ENCODE measurements at regions not wholly inside any gene's neighbourhood (a gene's known extent, or its start where the extent isn't known, plus 50 kb on each side); places are given as distances from the start of the nearest gene placed in this dataset.

DNA sequence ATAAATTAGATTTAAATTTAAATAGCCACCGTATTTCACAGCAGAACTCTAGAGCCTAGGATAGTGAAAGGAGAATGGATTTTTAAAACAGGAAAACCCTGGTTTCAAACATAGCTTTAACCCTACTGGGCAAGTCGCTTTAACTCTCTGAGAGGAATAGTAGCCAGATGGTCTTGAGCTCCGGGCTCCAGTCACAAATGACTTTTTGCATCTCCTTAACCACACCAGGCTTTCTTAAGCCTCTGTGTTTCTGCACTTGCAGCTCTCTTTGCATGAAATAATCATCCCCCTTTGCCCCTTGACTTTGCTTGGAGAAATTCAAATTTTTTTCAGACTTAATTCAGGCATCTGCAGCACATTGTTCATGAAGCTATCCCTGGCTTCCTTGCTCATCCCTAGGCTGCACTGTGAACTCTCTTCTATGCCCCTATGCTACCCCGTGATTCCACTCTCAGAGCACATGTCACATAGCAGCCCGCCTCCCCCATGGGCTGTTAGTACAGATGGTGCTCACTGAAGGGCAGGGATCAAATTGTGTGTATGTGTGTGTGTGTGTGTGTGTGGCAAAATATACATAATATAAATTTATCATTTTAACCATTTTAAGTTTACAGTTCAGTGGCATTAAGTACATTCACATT, 68.8 kb upstream of the DAB1 start:
- TF ChIP-seq, protein P1, sequence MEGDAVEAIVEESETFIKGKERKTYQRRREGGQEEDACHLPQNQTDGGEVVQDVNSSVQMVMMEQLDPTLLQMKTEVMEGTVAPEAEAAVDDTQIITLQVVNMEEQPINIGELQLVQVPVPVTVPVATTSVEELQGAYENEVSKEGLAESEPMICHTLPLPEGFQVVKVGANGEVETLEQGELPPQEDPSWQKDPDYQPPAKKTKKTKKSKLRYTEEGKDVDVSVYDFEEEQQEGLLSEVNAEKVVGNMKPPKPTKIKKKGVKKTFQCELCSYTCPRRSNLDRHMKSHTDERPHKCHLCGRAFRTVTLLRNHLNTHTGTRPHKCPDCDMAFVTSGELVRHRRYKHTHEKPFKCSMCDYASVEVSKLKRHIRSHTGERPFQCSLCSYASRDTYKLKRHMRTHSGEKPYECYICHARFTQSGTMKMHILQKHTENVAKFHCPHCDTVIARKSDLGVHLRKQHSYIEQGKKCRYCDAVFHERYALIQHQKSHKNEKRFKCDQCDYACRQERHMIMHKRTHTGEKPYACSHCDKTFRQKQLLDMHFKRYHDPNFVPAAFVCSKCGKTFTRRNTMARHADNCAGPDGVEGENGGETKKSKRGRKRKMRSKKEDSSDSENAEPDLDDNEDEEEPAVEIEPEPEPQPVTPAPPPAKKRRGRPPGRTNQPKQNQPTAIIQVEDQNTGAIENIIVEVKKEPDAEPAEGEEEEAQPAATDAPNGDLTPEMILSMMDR (IDR thresholded peaks at IDR 0.05), result no peak

DNA sequence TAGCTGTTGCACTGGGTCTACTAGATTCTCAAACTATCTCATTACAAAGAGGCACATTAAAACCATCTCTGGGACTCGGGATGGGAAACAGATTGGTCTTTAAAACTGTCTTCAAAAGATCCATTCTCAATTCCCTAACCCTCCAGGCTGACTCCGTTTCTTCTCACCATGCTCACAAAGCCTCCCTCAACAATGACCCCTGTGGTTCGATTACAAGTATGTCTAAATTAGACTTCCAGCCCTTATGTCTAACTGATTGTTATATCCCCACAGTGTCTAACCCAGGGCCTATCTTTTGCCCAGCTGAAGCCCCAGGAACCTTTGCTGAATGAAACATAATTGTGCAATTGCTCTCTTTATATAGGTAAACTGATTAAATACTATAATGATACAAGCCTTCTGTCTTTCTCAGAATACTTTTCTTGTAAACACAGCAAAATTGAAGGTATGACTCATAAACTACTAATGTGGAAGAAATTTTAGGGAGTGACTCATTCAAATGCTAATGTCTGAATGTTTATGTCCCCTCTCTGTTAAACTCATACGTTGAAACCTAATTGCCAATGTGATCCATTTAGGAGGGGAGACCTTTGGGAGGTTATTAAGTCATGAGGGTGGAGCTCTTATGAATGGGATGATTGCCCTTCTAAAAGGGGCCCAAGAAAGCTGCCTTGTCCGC, 65.6 kb upstream of the DAB1 start:
- TF ChIP-seq, protein P1 (IDR thresholded peaks at IDR 0.05), result no peak

DNA sequence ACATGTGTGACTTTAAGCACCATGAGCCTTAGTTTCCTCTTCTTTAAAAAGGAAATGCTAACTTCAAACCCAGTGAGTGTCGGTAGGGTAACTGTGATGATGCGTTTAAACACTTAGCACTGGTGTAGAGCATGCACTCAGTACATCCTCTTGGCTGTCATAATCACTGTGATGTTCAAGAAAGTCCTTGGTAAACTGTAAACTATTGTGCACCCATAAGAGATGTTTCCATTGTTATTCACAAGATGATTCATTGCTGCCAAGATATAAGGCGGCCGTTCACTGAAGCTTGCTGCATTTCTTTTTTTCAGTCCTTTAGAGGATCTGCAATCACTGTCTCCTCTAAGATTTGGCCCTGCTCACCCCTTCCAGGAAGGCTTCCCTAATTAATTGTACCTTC, 61.8 kb upstream of the DAB1 start:
- TF ChIP-seq, protein P1 (IDR thresholded peaks at IDR 0.05), result no peak

DNA sequence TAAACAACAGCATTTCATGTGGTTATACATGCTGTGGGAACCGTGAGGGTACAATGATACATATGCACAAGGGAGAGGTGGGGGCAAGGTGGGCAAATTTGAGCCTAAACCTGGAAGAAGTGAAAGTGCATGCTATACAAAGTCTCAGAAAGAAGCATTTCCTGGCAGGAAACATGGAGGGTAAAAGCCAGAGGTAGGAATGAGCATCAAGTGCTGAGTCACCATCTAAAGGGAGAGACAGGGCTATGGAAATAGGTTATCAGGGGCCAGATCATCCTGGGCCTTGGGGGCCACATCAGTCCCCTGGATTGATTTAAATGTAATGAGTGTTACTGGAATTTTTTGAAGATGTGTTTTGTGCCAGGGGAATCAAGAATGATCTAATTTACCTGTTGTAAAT, 60.1 kb upstream of the DAB1 start:
- TF ChIP-seq, protein P1 (IDR thresholded peaks at IDR 0.05), result no peak

DNA sequence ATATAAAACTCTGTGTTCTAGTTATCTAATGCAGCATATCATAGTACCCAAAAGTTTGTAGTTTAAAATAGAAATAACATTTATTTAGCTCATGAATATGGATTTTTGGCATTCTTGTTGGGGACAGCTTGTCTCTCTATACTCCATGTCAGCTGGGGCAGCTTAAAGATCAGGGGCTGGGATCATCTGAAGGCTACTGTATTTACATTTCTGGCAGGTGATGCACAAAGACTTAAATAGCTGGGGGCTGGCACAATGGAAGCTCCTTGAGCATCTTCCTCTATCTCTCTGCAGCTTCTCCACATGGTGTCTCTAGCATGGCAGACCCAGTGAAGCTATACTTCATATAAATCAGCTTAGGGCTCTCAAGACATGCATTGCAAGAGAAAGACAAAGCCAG, 55.6 kb upstream of the DAB1 start:
- TF ChIP-seq, protein P1 (IDR thresholded peaks at IDR 0.05), result no peak

DNA sequence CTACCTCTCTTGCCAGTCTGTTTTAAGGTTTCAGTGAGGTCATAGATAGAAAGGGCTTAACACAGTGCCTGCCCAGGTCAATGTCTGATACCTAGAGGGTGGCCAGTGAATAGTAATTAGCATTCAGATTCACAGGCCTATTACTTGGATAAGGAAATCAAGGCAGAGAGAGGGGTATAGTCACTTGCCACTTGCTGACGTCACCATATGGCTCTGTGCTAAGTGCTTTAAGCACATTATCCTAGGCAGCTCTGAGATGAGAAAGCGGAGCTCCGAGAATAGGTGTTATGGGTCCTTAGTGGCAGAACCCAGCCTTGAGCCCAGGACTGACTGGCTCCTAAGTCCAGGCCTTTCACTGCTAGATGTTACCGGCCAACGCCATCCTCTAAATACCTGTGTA, 51.5 kb upstream of the DAB1 start:
- TF ChIP-seq, protein P1 (IDR thresholded peaks at IDR 0.05), result no peak

DNA sequence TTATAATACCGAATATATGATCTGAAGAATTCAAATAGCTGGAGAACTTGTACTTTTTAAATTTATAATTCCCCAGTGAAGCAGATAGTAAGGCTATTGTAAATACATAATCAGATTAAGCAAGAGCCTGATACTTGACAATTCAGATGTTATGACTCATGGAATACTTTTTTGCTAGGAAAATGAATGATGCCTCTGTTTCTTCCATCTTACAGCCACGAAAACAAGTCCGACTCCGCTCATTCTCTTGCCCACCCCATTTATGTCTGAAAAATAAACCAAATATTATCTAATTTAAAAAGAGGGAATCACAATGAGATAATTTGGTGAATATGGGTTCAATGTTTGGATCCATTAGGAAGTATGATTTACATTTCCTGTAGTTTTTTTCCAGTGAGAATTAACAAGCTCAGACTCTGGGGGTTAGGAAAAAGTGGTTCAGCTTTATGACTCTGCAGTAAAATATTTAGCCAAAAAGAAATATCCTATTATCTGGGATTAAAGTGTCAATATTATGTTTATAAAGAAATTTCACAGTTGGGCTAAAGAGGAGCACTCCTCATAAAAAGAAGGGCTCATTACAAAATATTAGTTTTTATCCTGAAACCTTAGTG, 50.4 kb upstream of the DAB1 start:
- TF ChIP-seq, protein P1 (IDR thresholded peaks at IDR 0.05), result no peak
